K562 (cell line): ENCODE measurements at regions not wholly inside any gene's neighbourhood (a gene's known extent, or its start where the extent isn't known, plus 50 kb on each side); places are given as distances from the start of the nearest gene placed in this dataset.

Experiments
- CC2D1A ChIP-seq: fragments of 450-650 bp; IDR thresholded peaks from 2 replicates; pipeline ENCODE4 v1.6.1; 2017; ENCODE audit warnings: mild to moderate bottlenecking
- POLR2A ChIP-seq: fragments of 450-650 bp; conservative IDR thresholded peaks from 2 replicates; pipeline ENCODE4 v1.6.1; 2016
- PPARD ChIP-seq: fragments of 250-450 bp; sonication (Bioruptor Pico); IDR thresholded peaks from 2 replicates; pipeline ENCODE4 v1.8.0; 2022; ENCODE audit warnings: inconsistent platforms, mild to moderate bottlenecking, moderate library complexity

- no peak for TF ChIP-seq POLR2A
- TF ChIP-seq PPARD (CRISPR knock-in tag): no peak
- no peak for TF ChIP-seq CC2D1A
Measured at GRCh38 chrX:152520653-152521052, 69.5 kb upstream of the GABRA3 start.
